H1 (cell line): ENCODE measurements at regions not wholly inside any gene's neighbourhood (a gene's known extent, or its start where the extent isn't known, plus 50 kb on each side); places are given as distances from the start of the nearest gene placed in this dataset.

Source experiments
- CTCF ChIA-PET: fragments of 300-600 bp; sonication (Branson Sonifier 250); formaldehyde crosslinking; loops from one replicate; lab custom pipeline; 2021; ENCODE audit not compliant: partially characterized antibody; lab: Charles Lee
- POLR2A ChIA-PET: fragments of 300-600 bp; sonication (Branson Sonifier 250); formaldehyde crosslinking; loops from one replicate; lab custom pipeline; 2021; ENCODE audit warnings: inconsistent platforms; ENCODE audit not compliant: partially characterized antibody; lab: Charles Lee
- DNase-seq, 2 experiments: peaks; one replicate each; pipeline versions ENCODE4 v3.0.0 to v3.0.0-alpha.2; 2010 to 2022; ENCODE audit warnings: low spot score in 2 of 2, low read depth in 1 of 2, mixed read lengths in 1 of 2
- FAIRE-seq: peaks from 2 replicates; lab custom pipeline; 2011; peaks lifted over from hg19 to GRCh38; lab: Jason Lieb, UNC
- H2AFZ ChIP-seq: 2 replicates; pipeline ENCODE4 v1.8.1; 2012; ENCODE audit warnings: low read length, inconsistent platforms
- H2AK5ac ChIP-seq: 2 replicates; pipeline ENCODE4 v1.6.1; 2013; ENCODE audit warnings: low read depth, low read length
- H2BK120ac ChIP-seq: replicated peaks from 2 replicates; pipeline ENCODE3; 2013; ENCODE audit warnings: low read depth, low read length, inconsistent platforms
- H2BK12ac ChIP-seq: 2 replicates; pipeline ENCODE4 v1.6.1; 2013; ENCODE audit warnings: low read depth, low read length
- H2BK15ac ChIP-seq: 2 replicates; pipeline ENCODE4 v1.6.1; 2013; ENCODE audit warnings: low read length
- H2BK20ac ChIP-seq: 2 replicates; pipeline ENCODE4 v1.6.1; 2013; ENCODE audit warnings: low read length
- H2BK5ac ChIP-seq: 2 replicates; pipeline ENCODE4 v1.6.1; 2013; ENCODE audit warnings: low read depth, low read length
- H3K14ac ChIP-seq: 2 replicates; pipeline ENCODE4 v1.6.1; 2013; ENCODE audit warnings: inconsistent platforms; ENCODE audit not compliant: insufficient read length
- H3K18ac ChIP-seq: 2 replicates; pipeline ENCODE4 v1.6.1; 2013; ENCODE audit warnings: low read length; ENCODE audit errors: extremely low read depth
- H3K23ac ChIP-seq: 2 replicates; pipeline ENCODE4 v1.6.1; 2013; ENCODE audit warnings: inconsistent platforms; ENCODE audit not compliant: insufficient read length
- H3K23me2 ChIP-seq: 2 replicates; pipeline ENCODE4 v1.6.1; 2013; ENCODE audit warnings: low read depth, low read length
- H3K27ac ChIP-seq: 2 replicates; pipeline ENCODE4 v1.6.1; 2011; ENCODE audit warnings: low read depth, low read length, inconsistent platforms
- H3K27me3 ChIP-seq, 4 experiments: replicated peaks in 1 of 4; 1 replicate in 1 of 4; 2 replicates in 3 of 4; pipeline versions ENCODE4 v1.6.1 to v1.8.1; 2011 to 2013; ENCODE audit warnings: low read length in 3 of 4, mild to moderate bottlenecking in 3 of 4, inconsistent platforms in 2 of 4, mixed read lengths in 2 of 4, moderate library complexity in 1 of 4; ENCODE audit not compliant: control insufficient read depth in 3 of 4, insufficient read depth in 3 of 4; ENCODE audit errors: extremely low read depth in 1 of 4
- H3K36me3 ChIP-seq, 4 experiments: 2 replicates each; pipeline versions ENCODE4 v1.6.1 to v1.8.1; 2011 to 2013; ENCODE audit warnings: mild to moderate bottlenecking in 4 of 4, low read length in 3 of 4, moderate library complexity in 2 of 4, control low read depth in 1 of 4, inconsistent platforms in 1 of 4; ENCODE audit not compliant: insufficient read depth in 4 of 4, control insufficient read depth in 2 of 4
- H3K4ac ChIP-seq: replicated peaks from 2 replicates; pipeline ENCODE3; 2013; ENCODE audit warnings: low read length, low read depth, mixed read lengths, inconsistent platforms; ENCODE audit not compliant: insufficient read length
- H3K4me1 ChIP-seq, 4 experiments: replicated peaks in 1 of 4; 1 replicate in 1 of 4; 2 replicates in 3 of 4; pipeline versions ENCODE4 v1.6.1 to v1.8.1; 2011 to 2013; ENCODE audit warnings: low read length in 3 of 4, inconsistent platforms in 2 of 4, mixed read lengths in 1 of 4; ENCODE audit not compliant: insufficient read depth in 4 of 4, control insufficient read depth in 3 of 4
- H3K4me2 ChIP-seq, 2 experiments: 2 replicates each; pipeline versions ENCODE4 v1.6.1 to v1.8.1; 2011 to 2013; ENCODE audit warnings: low read depth in 2 of 2, low read length in 2 of 2, control low read depth in 1 of 2, inconsistent platforms in 1 of 2, mild to moderate bottlenecking in 1 of 2; ENCODE audit not compliant: insufficient read depth in 1 of 2
- H3K4me3 ChIP-seq, 4 experiments: fragments of 200-600, 300-600 bp in 1 of 4; sonication (generic), shearing (Covaris generic), sonication (Bioruptor Twin) in 1 of 4; 2 replicates each; pipeline versions ENCODE4 v1.5.1 to v1.8.1; 2011 to 2016; ENCODE audit warnings: low read length in 4 of 4, low read depth in 3 of 4, control low read depth in 2 of 4, inconsistent platforms in 2 of 4, mild to moderate bottlenecking in 2 of 4, mixed read lengths in 1 of 4, moderate library complexity in 1 of 4; ENCODE audit not compliant: insufficient read depth in 2 of 4; ENCODE audit errors: extremely low read depth in 1 of 4
- H3K56ac ChIP-seq: replicated peaks from 2 replicates; pipeline ENCODE3; 2013; ENCODE audit warnings: low read depth, mild to moderate bottlenecking, mixed read lengths, low read length, inconsistent platforms; ENCODE audit not compliant: insufficient read length
- H3K79me1 ChIP-seq: 2 replicates; pipeline ENCODE4 v1.6.1; 2013; ENCODE audit warnings: low read depth, low read length, control low read depth
- H3K79me2 ChIP-seq, 2 experiments: 2 replicates each; pipeline versions ENCODE4 v1.6.1 to v1.8.1; 2012 to 2013; ENCODE audit warnings: low read length in 2 of 2, mild to moderate bottlenecking in 2 of 2, inconsistent platforms in 1 of 2; ENCODE audit not compliant: insufficient read depth in 2 of 2, control insufficient read depth in 1 of 2
- H3K9ac ChIP-seq, 4 experiments: replicated peaks in 1 of 4; 1 replicate in 1 of 4; 2 replicates in 3 of 4; pipeline versions ENCODE4 v1.6.1 to v1.8.1; 2011 to 2013; ENCODE audit warnings: low read depth in 3 of 4, low read length in 3 of 4, control low read depth in 2 of 4, mild to moderate bottlenecking in 2 of 4, moderate library complexity in 2 of 4, inconsistent platforms in 1 of 4; ENCODE audit errors: extremely low read depth in 1 of 4
- H3K9me3 ChIP-seq, 2 experiments: 2 replicates each; pipeline versions ENCODE4 v1.6.1 to v1.8.1; 2012 to 2013; ENCODE audit warnings: mild to moderate bottlenecking in 2 of 2, moderate library complexity in 2 of 2, control low read depth in 1 of 2, inconsistent platforms in 1 of 2, low read depth in 1 of 2, low read length in 1 of 2, mixed read lengths in 1 of 2; ENCODE audit not compliant: insufficient read depth in 2 of 2
- H4K20me1 ChIP-seq, 2 experiments: replicated peaks in 1 of 2; 2 replicates each; pipeline versions ENCODE3 to v1.8.1; 2011 to 2013; ENCODE audit warnings: inconsistent platforms in 2 of 2, low read length in 2 of 2, mild to moderate bottlenecking in 1 of 2; ENCODE audit not compliant: insufficient read depth in 2 of 2, control insufficient read depth in 1 of 2
- H4K5ac ChIP-seq: 2 replicates; pipeline ENCODE4 v1.6.1; 2013; ENCODE audit warnings: low read length, low read depth, mixed read lengths, inconsistent platforms; ENCODE audit not compliant: insufficient read length
- H4K8ac ChIP-seq: 2 replicates; pipeline ENCODE4 v1.8.0; 2013; ENCODE audit warnings: mild to moderate bottlenecking, moderate library complexity, low read length, inconsistent platforms; ENCODE audit not compliant: insufficient read depth; ENCODE audit errors: extremely low read depth
- H4K91ac ChIP-seq: replicated peaks from 2 replicates; pipeline ENCODE3; 2013; ENCODE audit warnings: low read length, mixed read lengths, inconsistent platforms; ENCODE audit not compliant: insufficient read length
- ATF3 ChIP-seq: IDR thresholded peaks from 2 replicates; pipeline ENCODE4 v1.6.1; 2011; ENCODE audit warnings: low read depth, mild to moderate bottlenecking, low read length; ENCODE audit not compliant: insufficient read depth
- CHD1 ChIP-seq: IDR thresholded peaks from 2 replicates; pipeline ENCODE4 v1.6.1; 2012; ENCODE audit warnings: low read depth, low read length, improper control_type of control experiment
- E2F6 ChIP-seq: IDR thresholded peaks from 2 replicates; pipeline ENCODE4 v1.6.1; 2012; ENCODE audit warnings: inconsistent platforms
- WGBS, 2 experiments: shearing (Covaris generic) in 1 of 2; methylation state at CpG; one replicate each; pipeline versions ENCODE4 v1.1.6 to v1.1.7; 2013 to 2015; ENCODE audit warnings: low lambda C conversion rate in 2 of 2, mixed read lengths in 2 of 2, inconsistent platforms in 1 of 2, low coverage in 1 of 2, missing lambda C conversion rate in 1 of 2; ENCODE audit not compliant: insufficient replicate concordance in 2 of 2, insufficient coverage in 1 of 2, insufficient read length in 1 of 2; ENCODE audit errors: extremely low coverage in 1 of 2, missing lambda C conversion rate in 1 of 2; 5-methylcytosine and 5-hydroxymethylcytosine counted together

- CTCF ChIA-PET: no interaction called here
Observed at GRCh38 chr6:23980965-23981364, 145.1 kb upstream of the NRSN1 start.

More at GRCh38 chr6:23980965-23981364, 145.1 kb upstream of the NRSN1 start:
- Histone ChIP-seq H3K79me1 (no peaks in the 10 kb centered on the region), H3K18ac (no peak overlapping the region), H3K4me2 (no peak overlapping the region), H3K27ac (no peak overlapping the region), H3K56ac (no peak overlapping the region), H2AFZ (no peak overlapping the region), H2BK5ac (no peak overlapping the region), H2BK12ac (no peak overlapping the region), H3K14ac (no peak overlapping the region), H2BK120ac (no peak overlapping the region), H2BK15ac (no peak overlapping the region), H3K23me2 (no peaks in the 10 kb centered on the region), H4K91ac (no peak overlapping the region), H2BK20ac (no peak overlapping the region), H3K36me3 (no peaks in the 10 kb centered on the region), H4K20me1 (no peaks in the 10 kb centered on the region), H3K27me3 (no peaks in the 10 kb centered on the region), H3K79me2 (no peaks in the 10 kb centered on the region), H3K4me1 (no peaks in the 10 kb centered on the region), H3K4me3 (no peak overlapping the region), H3K9me3 (no peaks in the 10 kb centered on the region), H2AK5ac (no peak overlapping the region; the same call in 1 of the 2 replicates), H3K23ac (no peak overlapping the region), H3K9ac (no peak overlapping the region), H4K8ac (no peak overlapping the region), H4K5ac (no peak overlapping the region), H3K4ac (no peak overlapping the region)
- DNase-seq: no peak
- TF ChIP-seq ATF3 (no peak), CHD1 (no peak), E2F6 (no peak)
- POLR2A ChIA-PET: no interaction called here
- no peak for FAIRE-seq
- WGBS, 2 experiments: 79% methylated on average over 1 of the region's 1 CpG; no CpG with 5 or more reads in 1 of the 2 experiments
